Colon (tissue), 2 donors: ENCODE measurements at regions not wholly inside any gene's neighbourhood (a gene's known extent, or its start where the extent isn't known, plus 50 kb on each side); places are given as distances from the start of the nearest gene placed in this dataset.
"Not testable (repeated sequence)": the region's sequence is repeated elsewhere in the genome, so short reads cannot be mapped to it uniquely, and the experiment has no call there.

Experiments
- FAIRE-seq: peaks from 2 replicates; lab custom pipeline; 2012; peaks lifted over from hg19 to GRCh38; lab: Jason Lieb, UNC
- donor health status: control.
- donor health status: control.

DNA sequence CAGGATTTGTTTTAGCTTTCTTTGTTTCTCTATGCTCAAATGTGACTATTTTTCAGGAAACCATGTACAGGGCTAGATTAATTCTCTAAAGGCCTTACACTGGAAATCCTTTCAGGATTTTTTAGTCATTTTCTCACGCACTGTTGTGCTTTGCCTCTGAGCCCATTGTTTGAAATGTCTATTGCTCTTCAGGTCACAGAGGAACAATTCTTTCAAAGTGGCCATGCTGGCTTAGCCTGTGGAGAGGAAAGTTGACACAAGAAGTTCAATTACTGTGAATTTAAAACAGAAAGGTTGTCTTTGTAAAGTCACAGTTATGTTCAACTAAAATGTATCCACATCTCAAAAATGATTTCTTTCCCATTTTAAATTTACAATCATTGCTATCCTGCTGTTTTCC, 1071.7 kb upstream of the POT1 start:
- no peak for FAIRE-seq

DNA sequence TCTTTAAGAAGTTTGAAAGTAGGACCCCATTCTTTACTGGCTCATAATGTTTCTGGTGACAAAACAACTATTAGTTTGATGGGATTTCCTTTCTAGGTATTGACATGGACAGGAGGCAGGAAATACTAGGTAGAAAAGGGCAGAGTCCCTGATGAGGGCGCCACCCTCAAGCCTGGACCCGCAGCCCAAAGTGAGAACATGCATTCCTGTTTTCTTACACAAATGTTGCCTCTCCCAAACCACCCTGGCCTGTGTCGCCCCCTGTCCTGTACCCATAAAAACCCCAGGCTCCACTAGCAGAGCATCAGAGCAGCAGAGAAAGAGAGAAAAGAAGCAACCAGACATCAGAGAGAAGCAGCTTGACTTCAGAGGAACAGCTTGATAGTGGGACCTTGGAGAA, 1055.2 kb upstream of the POT1 start:
- FAIRE-seq, result no peak

DNA sequence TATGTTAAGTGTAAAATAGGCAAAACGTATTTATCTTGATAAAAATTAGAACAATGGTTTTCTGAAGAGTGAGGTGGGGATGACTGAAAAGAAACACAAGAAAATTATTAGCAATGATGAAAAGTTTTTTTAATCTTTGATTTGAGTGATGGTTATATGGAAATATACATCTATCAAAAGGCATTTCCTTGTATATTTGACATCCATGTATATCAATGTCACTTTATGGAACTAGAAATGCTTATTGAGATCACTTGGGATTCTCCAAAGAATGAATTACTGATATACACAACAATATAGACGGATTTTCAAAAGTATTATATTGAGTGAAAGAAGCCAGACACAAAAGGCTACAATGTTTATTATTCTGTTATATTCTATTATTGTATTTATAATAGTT, 1042.0 kb upstream of the POT1 start:
- FAIRE-seq, result no peak

DNA sequence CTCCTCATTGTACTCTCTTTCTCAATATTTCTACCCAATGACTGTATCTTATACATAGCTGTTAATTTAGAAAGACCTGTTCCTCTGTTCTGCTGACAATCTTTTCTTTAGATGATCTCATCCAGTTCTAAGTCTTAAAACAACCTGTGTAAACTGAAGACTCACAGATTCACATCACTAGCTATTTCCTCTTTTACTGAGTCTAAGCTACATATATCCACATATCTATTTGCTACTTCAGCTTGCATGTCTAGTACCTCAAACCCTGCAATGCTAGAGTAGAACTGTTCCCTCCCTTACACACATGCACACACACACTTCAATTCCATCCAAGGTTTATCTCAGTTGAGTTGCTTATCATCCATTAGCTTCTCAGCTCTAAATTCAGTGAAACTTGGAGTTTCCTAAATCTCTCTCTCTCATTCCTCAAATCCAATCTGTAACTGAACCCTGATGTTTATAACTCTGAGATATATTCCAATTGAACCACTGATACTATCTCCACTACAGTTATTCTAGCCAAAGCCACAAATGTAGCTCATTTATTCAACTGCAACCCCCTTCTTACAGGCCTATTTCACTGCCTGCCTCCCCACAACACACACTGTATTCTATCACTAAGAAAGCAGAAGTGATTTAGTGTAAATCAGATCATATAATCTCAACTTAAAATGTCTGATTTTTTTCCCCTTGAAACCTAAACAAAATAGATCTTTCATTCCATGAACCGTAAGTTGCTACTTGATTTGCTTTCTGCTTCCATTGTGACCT, 1036.8 kb upstream of the POT1 start:
- no peak for FAIRE-seq

DNA sequence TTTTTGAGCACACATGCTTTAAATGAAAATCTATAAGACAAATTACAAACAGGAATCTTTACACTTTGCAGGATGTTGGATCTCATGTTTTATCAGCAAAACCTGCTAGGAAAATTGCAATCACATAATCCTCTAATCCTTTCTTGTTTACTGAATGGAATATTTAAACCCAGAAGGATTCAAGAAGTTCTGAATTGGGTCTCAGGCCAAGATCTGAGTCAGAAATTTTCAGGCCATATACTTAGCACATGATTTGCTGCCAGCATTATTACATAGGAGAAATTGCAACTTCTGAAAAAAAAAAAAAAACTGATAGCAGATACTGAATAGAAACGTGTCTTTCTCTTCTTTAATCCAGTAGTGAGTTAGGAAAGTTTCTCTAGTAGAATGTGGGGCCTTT, 1005.3 kb upstream of the POT1 start:
- no peak for FAIRE-seq

DNA sequence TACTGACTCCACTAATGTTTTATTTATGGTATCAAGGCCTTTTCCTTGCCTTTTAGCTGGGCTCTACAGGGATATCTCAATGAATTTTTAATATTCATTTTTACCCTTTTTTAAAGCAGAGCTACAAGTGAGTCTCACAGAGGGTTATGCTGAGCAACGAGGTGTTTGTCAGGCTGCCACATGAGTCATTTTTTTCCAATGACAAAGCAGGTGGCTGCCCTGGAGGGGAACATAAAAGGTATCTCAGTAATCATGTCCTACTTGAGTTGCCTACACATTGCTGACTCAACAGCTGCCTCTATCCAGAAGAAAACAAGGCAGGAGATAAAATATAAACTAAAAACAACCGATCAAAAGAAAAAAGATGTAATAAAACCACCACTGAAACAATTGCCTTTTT, 1004.9 kb upstream of the POT1 start:
- no peak for FAIRE-seq

DNA sequence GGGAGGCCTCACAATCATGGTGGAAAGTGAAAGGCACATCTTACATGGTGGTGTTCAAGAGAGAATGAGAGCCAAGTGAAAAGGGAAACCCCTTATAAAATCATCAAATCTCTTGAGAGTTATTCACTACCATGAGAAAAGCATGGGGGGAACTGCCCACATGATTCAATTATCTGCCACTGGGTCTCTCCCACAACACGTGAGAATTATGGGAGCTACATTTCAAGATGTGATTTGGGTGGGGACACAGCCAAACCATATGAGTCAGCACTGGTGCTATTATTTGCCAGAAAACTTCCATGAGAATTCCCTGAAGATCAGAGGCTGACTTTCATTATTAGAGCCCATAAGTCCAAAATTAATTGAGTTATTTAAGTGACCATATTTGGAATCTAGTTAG, 1001.2 kb upstream of the POT1 start:
- no peak for FAIRE-seq

DNA sequence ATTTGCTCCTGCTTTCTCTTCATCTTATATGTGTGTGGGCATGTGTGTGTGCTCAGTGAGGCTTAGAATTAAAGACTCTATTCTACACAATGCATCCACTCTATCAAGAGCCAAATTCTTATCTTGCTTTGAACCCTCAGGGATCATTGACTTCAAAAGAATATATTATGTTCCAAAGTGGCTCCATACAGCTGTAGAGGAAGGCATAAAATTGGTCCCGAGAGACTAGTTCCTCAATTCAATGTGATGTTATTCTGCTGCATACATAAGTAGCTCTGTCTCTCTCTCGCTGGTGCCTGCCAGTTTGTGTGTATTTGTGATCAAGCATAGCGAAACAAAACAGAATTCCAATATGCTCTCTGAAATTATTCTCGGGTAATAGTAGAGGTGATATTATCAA, 997.9 kb upstream of the POT1 start:
- FAIRE-seq, result no peak

DNA sequence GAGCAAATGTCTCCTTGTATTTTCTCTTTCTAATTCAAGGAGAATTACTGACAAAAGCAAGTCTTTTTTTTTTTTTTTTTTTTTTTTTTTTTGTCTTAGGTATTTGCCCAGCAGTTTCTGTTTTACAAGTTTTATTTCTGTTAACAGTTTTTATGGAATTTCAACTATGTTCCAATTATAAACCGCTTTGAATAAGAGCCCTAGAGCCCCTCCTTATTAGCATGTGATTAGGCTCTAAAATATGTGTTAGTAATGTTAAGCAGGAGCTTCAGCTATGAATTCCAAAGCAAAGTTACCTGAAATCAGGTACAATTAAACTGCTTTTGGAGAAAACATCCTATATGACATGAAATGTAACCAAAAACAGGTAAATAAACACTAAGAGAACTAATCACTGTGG, 997.0 kb upstream of the POT1 start:
- FAIRE-seq, result no peak

DNA sequence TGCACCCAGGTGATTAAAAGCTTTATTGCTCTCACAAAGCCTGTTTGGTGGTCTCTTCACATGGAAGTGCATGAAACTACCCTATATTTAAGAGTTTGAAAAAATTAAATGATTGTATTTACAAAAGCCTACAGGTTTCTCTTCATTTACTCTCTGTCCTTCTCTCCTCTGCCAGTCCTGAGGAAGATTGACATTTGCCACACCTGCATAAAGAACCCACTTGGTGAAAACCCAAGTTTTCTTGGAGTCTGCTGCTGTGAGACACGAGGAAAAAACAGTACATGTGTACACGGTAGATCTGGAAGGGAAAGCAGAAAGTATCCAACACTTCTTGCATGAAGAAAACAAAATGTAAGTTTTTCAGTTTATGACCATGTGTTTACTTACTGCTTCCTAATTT, 994.4 kb upstream of the POT1 start:
- FAIRE-seq, result no peak

DNA sequence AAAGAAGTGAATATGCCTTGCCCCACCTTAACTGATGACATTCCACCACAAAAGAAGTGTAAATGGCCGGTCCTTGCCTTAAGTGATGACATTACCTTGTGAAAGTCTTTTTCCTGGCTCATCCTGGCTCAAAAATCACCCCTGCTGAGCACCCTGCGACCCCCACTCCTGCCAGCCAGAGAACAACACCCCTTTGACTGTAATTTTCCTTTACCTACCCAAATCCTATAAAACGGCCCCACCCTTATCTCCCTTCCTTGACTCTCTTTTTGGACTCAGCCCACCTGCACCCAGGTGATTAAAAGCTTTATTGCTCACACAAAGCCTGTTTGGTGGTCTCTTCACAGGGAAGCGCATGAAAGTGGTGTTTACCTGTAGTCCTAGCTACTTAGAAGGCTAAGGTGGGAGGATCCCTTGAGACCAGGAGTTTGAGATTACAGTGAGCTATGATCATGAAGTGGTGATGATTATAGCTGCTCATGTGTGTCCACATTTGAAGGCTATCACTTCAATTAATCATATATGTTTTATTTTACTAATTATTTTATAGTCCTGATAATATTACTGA, 985.8 kb upstream of the POT1 start:
- FAIRE-seq, result not testable (repeated sequence)

DNA sequence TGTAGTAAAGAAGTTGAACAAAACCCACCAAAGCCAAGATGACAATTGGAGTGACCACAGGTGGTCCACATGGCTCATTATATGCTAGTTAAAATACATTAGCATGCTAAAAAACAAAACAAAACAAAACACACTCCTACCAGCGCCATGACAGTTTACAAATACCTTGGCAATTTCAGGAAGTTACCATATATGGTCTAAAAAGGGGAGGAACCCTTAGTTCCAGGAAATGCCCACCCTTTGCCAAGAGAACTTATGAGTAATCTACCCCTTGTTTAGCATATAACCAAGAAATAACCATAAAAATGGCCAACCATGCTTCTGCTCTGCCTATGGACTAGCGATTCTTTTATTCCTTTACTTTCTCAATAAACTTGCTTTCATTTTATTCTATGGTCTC, 979.1 kb upstream of the POT1 start:
- no peak for FAIRE-seq

DNA sequence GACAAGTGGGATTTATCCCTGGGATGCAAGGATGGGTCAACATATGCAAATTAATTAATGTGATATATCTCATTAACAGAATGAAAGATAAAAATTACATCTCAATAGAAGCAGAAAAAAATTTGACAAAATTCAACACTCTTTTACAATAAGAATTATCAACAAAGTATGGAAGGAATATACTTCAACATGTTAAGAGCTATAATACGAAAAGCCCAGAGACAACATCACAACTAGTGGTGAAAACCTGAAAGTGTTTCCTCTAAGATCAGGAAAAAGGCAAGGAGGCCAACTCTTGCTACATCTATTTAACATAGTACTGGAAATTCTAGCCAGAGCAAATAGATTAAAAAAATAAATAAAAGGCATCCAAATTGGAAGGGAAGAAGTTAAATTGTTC, 970.0 kb upstream of the POT1 start:
- no peak for FAIRE-seq

DNA sequence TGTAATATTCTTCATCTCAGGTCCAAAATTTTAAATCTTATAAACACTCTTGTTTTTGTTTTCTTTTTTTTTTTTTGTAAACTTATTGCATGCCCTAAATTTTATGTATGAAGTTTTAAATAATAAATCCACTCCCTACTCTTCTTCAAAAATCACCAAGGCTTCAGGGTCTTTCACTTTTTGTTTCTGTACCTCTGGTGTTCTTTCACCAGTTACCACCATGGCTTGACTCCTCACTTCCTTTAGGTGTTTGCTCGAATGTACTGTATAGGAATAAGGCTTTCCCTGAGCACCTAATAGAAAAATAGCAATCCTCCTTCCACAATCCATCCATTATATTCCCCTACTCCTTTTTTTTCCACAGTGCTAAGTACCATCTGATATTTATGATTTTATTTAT, 962.8 kb upstream of the POT1 start:
- no peak for FAIRE-seq

DNA sequence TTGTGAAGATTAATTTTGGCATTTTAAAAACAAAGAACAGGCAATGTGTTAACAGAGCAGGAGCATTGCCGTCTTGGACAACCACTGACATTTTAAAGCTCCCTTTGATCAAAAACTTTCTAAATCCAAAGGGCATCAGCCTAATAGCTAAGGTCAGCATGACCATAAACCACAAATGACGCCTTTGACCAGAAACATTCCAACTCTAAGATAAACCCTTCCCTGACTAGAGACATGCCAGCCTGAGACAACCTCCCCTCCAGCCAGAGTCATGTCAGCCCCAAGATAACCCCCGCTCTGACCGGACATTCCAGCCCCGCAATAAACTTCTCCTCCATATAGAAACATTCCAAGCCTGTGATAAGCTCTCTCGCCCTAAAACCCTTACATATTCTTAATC, 949.4 kb upstream of the POT1 start:
- no peak for FAIRE-seq

DNA sequence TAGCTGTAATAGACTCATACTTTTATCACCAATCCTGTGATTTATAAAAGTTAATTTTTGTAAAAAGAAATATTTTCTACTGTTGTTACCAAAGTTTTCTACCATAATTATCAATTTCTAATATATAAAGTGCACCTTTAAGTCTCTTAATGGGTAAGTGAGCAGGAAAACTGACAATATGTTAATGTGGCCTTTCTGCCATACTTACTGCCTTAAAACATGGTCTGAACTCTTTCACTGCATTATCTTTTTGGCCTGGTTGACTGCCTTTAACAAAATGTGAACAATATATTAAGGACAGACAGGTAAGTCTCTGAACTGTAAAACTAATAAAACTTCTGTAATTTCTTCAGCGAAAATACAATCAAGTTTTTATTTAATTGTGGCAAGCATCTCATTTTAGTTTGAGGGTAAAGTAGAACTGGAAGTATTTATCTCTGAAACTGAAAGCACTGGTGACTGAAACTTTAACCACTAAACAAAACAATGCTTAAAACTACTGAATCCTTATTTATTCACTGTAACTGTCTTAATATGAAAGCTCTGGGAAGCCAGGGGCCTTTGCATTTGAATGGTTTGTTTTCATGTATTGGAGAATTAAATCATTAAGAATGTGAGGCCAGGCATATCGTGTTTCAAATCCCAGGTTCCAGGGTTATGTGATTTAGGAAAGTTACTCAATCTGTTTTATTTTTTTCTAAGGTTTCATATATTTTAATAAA, 948.8 kb upstream of the POT1 start:
- FAIRE-seq, result no peak

DNA sequence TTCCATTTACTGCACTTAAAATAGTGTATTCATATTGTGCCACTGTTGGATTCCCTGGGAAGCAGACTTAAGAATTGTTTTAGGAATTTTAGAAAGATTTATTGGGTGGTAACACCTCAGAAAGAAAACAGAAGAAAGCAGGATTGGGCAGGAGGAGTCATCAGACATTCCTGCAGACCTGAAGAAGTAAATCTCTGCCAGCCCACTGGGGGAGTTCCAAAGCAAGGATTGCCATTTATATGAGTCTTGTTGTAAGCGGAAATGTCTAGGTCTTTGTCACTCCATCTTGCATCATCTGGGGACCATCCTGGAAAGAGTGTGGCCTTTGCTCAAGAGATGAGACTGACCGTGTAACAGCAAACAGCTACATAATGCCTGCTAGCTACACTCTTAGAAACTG, 947.6 kb upstream of the POT1 start:
- FAIRE-seq, result no peak

DNA sequence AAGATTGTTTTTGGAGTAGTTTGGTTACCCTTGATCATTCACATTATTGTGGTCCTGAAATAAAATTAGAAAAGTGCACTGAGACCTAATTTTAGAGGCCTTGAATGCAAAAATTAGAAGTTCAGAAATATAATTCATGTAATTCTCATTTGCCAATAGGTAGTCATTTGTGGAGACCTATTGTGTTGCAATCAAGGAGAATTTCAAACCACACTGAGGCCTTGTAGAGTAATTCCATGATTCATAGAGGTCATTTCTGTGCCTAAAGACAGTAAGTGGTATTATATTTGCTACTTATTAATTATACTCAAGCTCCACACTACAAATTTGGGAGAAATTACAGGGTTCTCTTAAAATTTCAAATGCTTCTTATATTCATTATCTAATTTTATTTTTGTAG, 946.8 kb upstream of the POT1 start:
- FAIRE-seq, result no peak

DNA sequence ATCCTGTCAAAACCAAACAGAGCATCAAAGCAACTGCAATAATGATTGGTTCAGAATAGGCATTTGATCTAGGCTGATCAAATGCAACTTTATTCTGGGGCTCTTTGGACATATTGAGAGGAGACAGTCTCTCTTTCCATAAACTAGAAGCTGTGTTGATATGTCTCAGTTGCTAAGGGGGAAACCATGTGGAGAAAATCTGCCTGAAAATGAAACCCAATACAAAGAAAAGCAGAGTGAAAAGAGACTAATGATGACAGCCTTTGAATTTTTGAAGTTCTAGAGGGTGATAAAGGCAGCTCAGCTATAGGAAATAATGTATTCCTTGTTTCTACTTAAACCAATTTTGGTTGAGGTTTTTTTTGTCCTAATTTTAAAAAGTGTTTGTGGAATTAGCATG, 941.8 kb upstream of the POT1 start:
- FAIRE-seq, result no peak

DNA sequence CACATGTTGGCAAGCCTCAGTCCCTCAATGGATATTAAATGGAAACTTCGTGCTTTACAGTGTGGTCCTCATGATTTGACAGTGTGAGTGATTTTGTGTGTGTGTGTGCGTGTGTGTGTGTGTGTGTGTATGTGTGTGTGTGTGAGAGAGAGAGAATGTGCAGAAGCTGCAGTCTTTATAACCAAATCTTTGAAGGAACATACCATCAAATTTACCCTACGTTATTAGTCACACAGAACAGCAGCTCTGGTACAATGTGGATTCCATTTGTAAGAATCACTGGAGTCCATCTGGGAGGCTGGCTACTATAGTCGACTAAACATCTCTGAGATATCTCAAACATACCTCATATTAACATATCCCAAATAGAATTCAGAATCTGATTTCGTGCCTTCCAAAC, 928.0 kb upstream of the POT1 start:
- no peak for FAIRE-seq

DNA sequence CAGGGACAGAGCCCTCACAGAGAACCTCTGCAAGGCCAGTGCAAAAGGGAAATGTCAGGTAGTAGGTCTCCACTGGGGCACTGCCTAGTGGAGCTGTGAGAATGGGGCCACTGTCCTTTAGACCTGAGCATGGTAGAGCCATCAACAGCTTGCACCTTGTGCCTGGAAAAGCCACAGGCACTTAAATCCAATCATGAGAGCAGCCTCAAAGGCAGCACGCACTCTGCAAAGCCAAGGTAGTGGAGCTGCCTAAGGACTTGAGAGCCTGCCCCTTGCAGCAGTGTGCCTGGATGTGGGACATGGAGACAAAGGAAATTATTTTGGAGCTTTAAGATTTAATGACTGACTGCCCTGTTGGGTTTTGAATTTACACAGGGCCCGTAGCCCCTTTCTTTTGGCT, 918.5 kb upstream of the POT1 start:
- FAIRE-seq, result no peak

DNA sequence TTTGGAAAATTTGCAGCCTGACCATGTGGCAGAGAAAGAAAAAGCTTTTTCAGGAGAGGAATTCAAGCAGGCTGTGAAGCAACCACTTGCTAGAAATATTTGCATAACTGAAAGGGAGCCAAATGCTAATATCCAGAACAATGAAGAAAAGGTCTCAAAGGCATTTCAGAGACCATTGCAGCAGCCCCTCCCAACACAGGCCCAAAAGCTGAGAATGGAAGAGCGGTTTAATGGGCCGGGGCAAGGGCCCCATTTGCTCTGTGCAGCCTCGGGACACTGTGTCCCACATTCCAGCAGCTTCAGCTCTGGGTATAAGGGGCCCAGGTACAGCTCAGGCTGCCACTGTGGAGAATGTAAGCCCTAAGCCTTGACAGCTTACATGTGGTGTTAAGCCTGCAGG, 918.1 kb upstream of the POT1 start:
- FAIRE-seq, result no peak

DNA sequence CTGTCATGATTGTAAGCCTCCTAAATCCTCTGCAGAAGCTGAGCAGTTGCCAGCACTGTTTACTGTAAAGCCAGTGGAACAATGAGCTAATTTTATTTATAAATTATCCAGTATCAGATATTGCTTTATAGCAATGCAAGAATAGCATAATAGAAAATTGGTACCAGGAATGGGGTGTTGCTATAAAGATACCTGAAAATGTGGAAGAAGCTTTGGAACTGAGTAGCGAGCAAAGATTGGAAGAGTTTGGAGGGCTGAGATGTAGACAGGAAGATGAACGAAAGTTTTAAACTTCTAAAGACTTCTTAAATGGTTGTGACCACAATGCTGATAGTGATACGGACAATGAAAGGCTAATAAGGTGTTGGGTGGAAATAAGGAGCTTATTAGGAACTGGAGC, 917.4 kb upstream of the POT1 start:
- no peak for FAIRE-seq

DNA sequence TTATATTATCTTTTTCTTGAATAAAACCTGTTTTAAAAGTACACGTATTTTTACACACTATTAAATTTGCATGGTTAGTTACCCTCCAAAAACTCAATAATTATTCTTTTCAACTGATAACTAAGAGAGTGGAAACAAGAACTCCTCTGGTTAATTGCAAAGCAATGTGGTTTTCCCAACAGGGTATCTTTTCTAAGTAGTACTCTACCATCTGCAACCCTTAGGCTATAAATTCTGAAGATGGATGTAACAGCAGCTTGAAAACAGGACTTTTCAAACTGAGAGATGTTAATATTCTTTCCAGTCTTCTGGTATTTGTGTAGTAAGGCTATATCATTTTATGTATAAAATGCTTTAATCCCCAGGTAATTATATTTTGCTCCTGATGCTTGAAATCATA, 916.1 kb upstream of the POT1 start:
- FAIRE-seq, result no peak
